ENCODE measurements at regions not wholly inside any gene's neighbourhood (a gene's known extent, or its start where the extent isn't known, plus 50 kb on each side); places are given as distances from the start of the nearest gene placed in this dataset.

GRCh38 chr11:130611791-130612251 is 163.4 kb downstream of the ADAMTS15 start:
- intact Hi-C loops (cut with DNase I), result no loop called here
- H3K27me3 ChIP-seq, result no peaks in the 10 kb centered on the region
- H3K4me1 ChIP-seq (ENCODE audit: insufficient read depth), result peaks cover 20% of the 10 kb centered on the region
- H3K27ac ChIP-seq, result no peak overlapping the region
- no peaks in the 10 kb centered on the region for H3K9me3 ChIP-seq
- H3K4me3 ChIP-seq, result no peak overlapping the region
- no peak for DNase-seq
- TF ChIP-seq POLR2A (IDR thresholded peaks at IDR 0.05) (no peak), CTCF (IDR thresholded peaks at IDR 0.05) (no peak), EP300 (IDR thresholded peaks at IDR 0.05) (no peak)
- H3K36me3 ChIP-seq, result no peaks in the 10 kb centered on the region
- WGBS, 3 donors, result 61 to 73% (median 61%) methylated on average over 5 of the region's 5 CpGs

- Histone ChIP-seq H3K4me1 (ENCODE audit: insufficient read depth) (peaks cover 15% of the 10 kb centered on the region), H3K27ac (no peak overlapping the region), H3K4me3 (no peak overlapping the region), H3K27me3 (no peaks in the 10 kb centered on the region), H3K36me3 (no peaks in the 10 kb centered on the region), H3K9me3 (no peaks in the 10 kb centered on the region)
- WGBS, 3 donors, result 85 to 89% (median 86%) methylated on average over 2 of the region's 2 CpGs
- TF ChIP-seq CTCF (IDR thresholded peaks at IDR 0.05) (no peak), EP300 (IDR thresholded peaks at IDR 0.05) (no peak), POLR2A (IDR thresholded peaks at IDR 0.05) (no peak)
- intact Hi-C loops (cut with DNase I), result no loop called here
- no peak for DNase-seq
These were observed 163.9 kb downstream of the ADAMTS15 start for GRCh38 chr11:130612291-130612851.

DNA sequence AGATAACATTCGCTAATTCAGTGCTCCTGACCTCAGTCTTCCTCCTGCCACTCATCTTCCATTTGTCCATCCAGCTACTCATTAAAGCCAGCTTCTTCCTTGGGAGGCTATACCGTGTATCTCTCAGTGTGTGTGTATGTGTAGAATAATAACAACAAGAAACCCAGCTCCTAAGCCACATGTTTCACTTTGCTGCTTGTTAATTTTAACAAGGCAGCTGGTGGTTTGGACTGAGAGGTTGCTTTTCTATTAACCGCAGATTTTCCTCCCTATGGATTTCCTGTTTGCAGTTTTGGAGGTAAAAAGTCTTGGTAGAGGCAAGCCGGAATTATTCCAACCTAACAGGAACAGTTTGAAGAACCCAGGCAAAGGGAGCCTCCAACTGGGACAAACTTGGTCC is 165.0 kb downstream of the ADAMTS15 start:
- Histone ChIP-seq H3K27ac (no peak overlapping the region), H3K4me1 (ENCODE audit: insufficient read depth) (peaks cover 13% of the 10 kb centered on the region), H3K9me3 (no peaks in the 10 kb centered on the region), H3K4me3 (no peak overlapping the region), H3K27me3 (no peaks in the 10 kb centered on the region), H3K36me3 (no peaks in the 10 kb centered on the region)
- 46 to 65% (median 58%) methylated on average over 4 of the region's 4 CpGs for WGBS, 3 donors
- no peak for DNase-seq
- TF ChIP-seq EP300 (IDR thresholded peaks at IDR 0.05) (no peak), POLR2A (IDR thresholded peaks at IDR 0.05) (no peak), CTCF (IDR thresholded peaks at IDR 0.05) (no peak)
- intact Hi-C loops (cut with DNase I), result no loop called here

GRCh38 chr11:130614591-130614990 is 166.1 kb downstream of the ADAMTS15 start:
- 82 to 86% (median 85%) methylated on average over 3 of the region's 3 CpGs for WGBS, 3 donors
- intact Hi-C loops (cut with DNase I), result no loop called here
- H3K9me3 ChIP-seq, result no peaks in the 10 kb centered on the region

More at GRCh38 chr11:130614591-130614990, 166.1 kb downstream of the ADAMTS15 start:
- Histone ChIP-seq H3K27me3 (no peaks in the 10 kb centered on the region), H3K36me3 (no peaks in the 10 kb centered on the region), H3K27ac (no peak overlapping the region), H3K4me3 (no peak overlapping the region), H3K4me1 (ENCODE audit: insufficient read depth) (peaks cover 10% of the 10 kb centered on the region)
- no peak for DNase-seq
- TF ChIP-seq CTCF (IDR thresholded peaks at IDR 0.05) (no peak), POLR2A (IDR thresholded peaks at IDR 0.05) (no peak)

Measured in ovary (tissue), 7 donors.